Type B pancreatic cell (in vitro differentiated cells): ENCODE measurements at regions not wholly inside any gene's neighbourhood (a gene's known extent, or its start where the extent isn't known, plus 50 kb on each side); places are given as distances from the start of the nearest gene placed in this dataset.

Experiments used
- DNase-seq: peaks from one replicate; pipeline ENCODE4 v3.0.0; 2021; ENCODE audit warnings: mixed read lengths; ENCODE audit not compliant: unreplicated experiment; ENCODE audit errors: extremely low spot score
- H3K27ac Mint-ChIP-seq: 2 replicates; pipeline ENCODE4 v1.8.0; 2021; ENCODE audit warnings: mild to moderate bottlenecking, mixed read lengths
- H3K27me3 Mint-ChIP-seq: 2 replicates; pipeline ENCODE4 v1.8.0; 2021; ENCODE audit warnings: mixed read lengths
- H3K36me3 Mint-ChIP-seq: 2 replicates; pipeline ENCODE4 v1.8.0; 2021; ENCODE audit warnings: mixed read lengths
- H3K4me1 Mint-ChIP-seq: one replicate; pipeline ENCODE4 v1.8.0; 2021; ENCODE audit warnings: mixed read lengths; ENCODE audit not compliant: unreplicated experiment
- H3K4me3 Mint-ChIP-seq: 2 replicates; pipeline ENCODE4 v1.8.0; 2021; ENCODE audit warnings: mild to moderate bottlenecking, mixed read lengths
- H3K9me3 Mint-ChIP-seq: 2 replicates; pipeline ENCODE4 v1.8.0; 2021; ENCODE audit warnings: mixed read lengths
- TF ChIP-seq, protein P1 (sequence below): fragments of 200-600 bp; sonication (generic); conservative IDR thresholded peaks from 2 replicates; pipeline ENCODE4 v1.5.0; 2021; ENCODE audit warnings: antibody characterized with exemption, mild to moderate bottlenecking

- H3K9me3 Mint-ChIP-seq, result peaks cover 4% of the 10 kb centered on the region
- H3K27ac Mint-ChIP-seq, result no peak overlapping the region
- no peak overlapping the region for H3K4me3 Mint-ChIP-seq
- no peaks in the 10 kb centered on the region for H3K36me3 Mint-ChIP-seq
- DNase-seq, result no peak
- TF ChIP-seq, protein P1, sequence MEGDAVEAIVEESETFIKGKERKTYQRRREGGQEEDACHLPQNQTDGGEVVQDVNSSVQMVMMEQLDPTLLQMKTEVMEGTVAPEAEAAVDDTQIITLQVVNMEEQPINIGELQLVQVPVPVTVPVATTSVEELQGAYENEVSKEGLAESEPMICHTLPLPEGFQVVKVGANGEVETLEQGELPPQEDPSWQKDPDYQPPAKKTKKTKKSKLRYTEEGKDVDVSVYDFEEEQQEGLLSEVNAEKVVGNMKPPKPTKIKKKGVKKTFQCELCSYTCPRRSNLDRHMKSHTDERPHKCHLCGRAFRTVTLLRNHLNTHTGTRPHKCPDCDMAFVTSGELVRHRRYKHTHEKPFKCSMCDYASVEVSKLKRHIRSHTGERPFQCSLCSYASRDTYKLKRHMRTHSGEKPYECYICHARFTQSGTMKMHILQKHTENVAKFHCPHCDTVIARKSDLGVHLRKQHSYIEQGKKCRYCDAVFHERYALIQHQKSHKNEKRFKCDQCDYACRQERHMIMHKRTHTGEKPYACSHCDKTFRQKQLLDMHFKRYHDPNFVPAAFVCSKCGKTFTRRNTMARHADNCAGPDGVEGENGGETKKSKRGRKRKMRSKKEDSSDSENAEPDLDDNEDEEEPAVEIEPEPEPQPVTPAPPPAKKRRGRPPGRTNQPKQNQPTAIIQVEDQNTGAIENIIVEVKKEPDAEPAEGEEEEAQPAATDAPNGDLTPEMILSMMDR, result no peak
- H3K4me1 Mint-ChIP-seq, result peaks cover 26% of the 10 kb centered on the region
- peaks cover 5% of the 10 kb centered on the region for H3K27me3 Mint-ChIP-seq
Observed at GRCh38 chr11:104581246-104581980, 316.8 kb downstream of the CASP12 start.

GRCh38 chr11:104573441-104573990 is 324.7 kb downstream of the CASP12 start:
- no peaks in the 10 kb centered on the region for H3K4me1 Mint-ChIP-seq
- H3K36me3 Mint-ChIP-seq, result peaks cover 3% of the 10 kb centered on the region
- H3K27ac Mint-ChIP-seq, result no peak overlapping the region
- H3K4me3 Mint-ChIP-seq, result no peak overlapping the region
- TF ChIP-seq, protein P1, result no peak
- no peaks in the 10 kb centered on the region for H3K27me3 Mint-ChIP-seq
- H3K9me3 Mint-ChIP-seq, result peaks cover 5% of the 10 kb centered on the region
- DNase-seq, result no peak

GRCh38 chr11:104572279-104572678 is 326.0 kb downstream of the CASP12 start:
- H3K27me3 Mint-ChIP-seq, result no peaks in the 10 kb centered on the region
- TF ChIP-seq, protein P1, result no peak
- H3K27ac Mint-ChIP-seq, result no peak overlapping the region

GRCh38 chr11:104570078-104570701 is 328.1 kb downstream of the CASP12 start:
- H3K27me3 Mint-ChIP-seq, result no peaks in the 10 kb centered on the region
- H3K36me3 Mint-ChIP-seq, result peaks cover 3% of the 10 kb centered on the region
- TF ChIP-seq, protein P1, result no peak
- H3K4me1 Mint-ChIP-seq, result no peaks in the 10 kb centered on the region
- peaks cover 17% of the 10 kb centered on the region for H3K9me3 Mint-ChIP-seq
- DNase-seq, result no peak
- H3K27ac Mint-ChIP-seq, result no peak overlapping the region
- no peak overlapping the region for H3K4me3 Mint-ChIP-seq

More at GRCh38 chr11:104572279-104572678, 326.0 kb downstream of the CASP12 start:
- Mint-ChIP-seq H3K4me1 (no peaks in the 10 kb centered on the region), H3K36me3 (peaks cover 3% of the 10 kb centered on the region), H3K9me3 (peaks cover 5% of the 10 kb centered on the region), H3K4me3 (no peak overlapping the region)
- DNase-seq, result no peak

GRCh38 chr11:104565583-104565961 is 332.7 kb downstream of the CASP12 start:
- TF ChIP-seq, protein P1, result no peak
- no peaks in the 10 kb centered on the region for H3K4me1 Mint-ChIP-seq
- H3K4me3 Mint-ChIP-seq, result no peak overlapping the region
- no peak for DNase-seq
- no peaks in the 10 kb centered on the region for H3K27me3 Mint-ChIP-seq
- H3K27ac Mint-ChIP-seq, result no peak overlapping the region
- H3K9me3 Mint-ChIP-seq, result peaks cover 12% of the 10 kb centered on the region
- no peaks in the 10 kb centered on the region for H3K36me3 Mint-ChIP-seq
